Ishikawa (cell line): ENCODE measurements at regions not wholly inside any gene's neighbourhood (a gene's known extent, or its start where the extent isn't known, plus 50 kb on each side); places are given as distances from the start of the nearest gene placed in this dataset.

Experiments used
- CEBPB ChIP-seq: IDR thresholded peaks from 2 replicates; pipeline ENCODE4 v1.6.1; 2012
- CREB1 ChIP-seq: IDR thresholded peaks from 2 replicates; pipeline ENCODE4 v1.6.1; 2012; ENCODE audit warnings: low read depth
- EGR1 ChIP-seq: IDR thresholded peaks from 2 replicates; pipeline ENCODE4 v1.6.1; 2012
- EP300 ChIP-seq: IDR thresholded peaks from 2 replicates; pipeline ENCODE4 v1.6.1; 2012; ENCODE audit warnings: borderline replicate concordance
- FOXM1 ChIP-seq: IDR thresholded peaks from 2 replicates; pipeline ENCODE4 v1.6.1; 2012; ENCODE audit warnings: low read depth, borderline replicate concordance
- NFIC ChIP-seq: IDR thresholded peaks from 2 replicates; pipeline ENCODE4 v1.6.1; 2012
- RAD21 ChIP-seq: IDR thresholded peaks from 2 replicates; pipeline ENCODE4 v1.6.1; 2012; ENCODE audit warnings: low read depth
- TAF1 ChIP-seq: IDR thresholded peaks from 2 replicates; pipeline ENCODE4 v1.6.1; 2012; ENCODE audit warnings: low read depth, mild to moderate bottlenecking
- TCF12 ChIP-seq: IDR thresholded peaks from 2 replicates; pipeline ENCODE4 v1.6.1; 2012; ENCODE audit warnings: low read depth
- TEAD4 ChIP-seq: IDR thresholded peaks from 2 replicates; pipeline ENCODE4 v1.6.1; 2012
- USF1 ChIP-seq: IDR thresholded peaks from 2 replicates; pipeline ENCODE4 v1.6.1; 2012
- YY1 ChIP-seq: IDR thresholded peaks from 2 replicates; pipeline ENCODE4 v1.6.1; 2012; ENCODE audit warnings: low read depth
- ZBTB7A ChIP-seq: IDR thresholded peaks from 2 replicates; pipeline ENCODE4 v1.6.1; 2012; ENCODE audit warnings: low read depth
- TF ChIP-seq, protein P1 (sequence below): IDR thresholded peaks from 2 replicates; pipeline ENCODE4 v1.6.1; 2012
- TF ChIP-seq, protein P2 (sequence below): IDR thresholded peaks from 2 replicates; pipeline ENCODE4 v1.6.1; 2012; ENCODE audit warnings: low read depth, mild to moderate bottlenecking

GRCh38 chr9:73548201-73548600 lies 396.5 kb downstream of the ANXA1 start:
- no peak for TF ChIP-seq FOXM1
- no peak for TF ChIP-seq TAF1

DNA sequence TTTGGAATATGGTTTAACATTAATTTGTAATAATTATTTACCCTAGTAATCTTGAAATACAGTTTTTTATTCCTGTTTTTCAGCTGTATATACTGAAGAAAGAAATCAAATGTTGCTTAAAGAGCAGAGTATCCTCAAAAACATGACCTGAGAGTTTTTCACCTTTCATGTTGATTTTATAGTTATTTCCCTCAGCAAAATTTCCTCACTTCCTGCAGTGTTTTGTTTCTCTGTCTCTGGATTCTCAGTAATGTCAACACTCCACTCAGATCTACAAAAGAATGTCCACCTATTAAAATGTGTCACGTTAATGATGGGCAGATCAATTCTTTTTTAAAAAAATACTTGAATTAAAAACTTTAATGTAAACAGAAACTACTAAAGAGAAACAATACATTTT lies 398.3 kb downstream of the ANXA1 start:
- TF ChIP-seq YY1 (no peak), FOXM1 (no peak), ZBTB7A (no peak), TCF12 (no peak), CREB1 (no peak), USF1 (no peak), CEBPB (no peak)
- TF ChIP-seq, protein P1, sequence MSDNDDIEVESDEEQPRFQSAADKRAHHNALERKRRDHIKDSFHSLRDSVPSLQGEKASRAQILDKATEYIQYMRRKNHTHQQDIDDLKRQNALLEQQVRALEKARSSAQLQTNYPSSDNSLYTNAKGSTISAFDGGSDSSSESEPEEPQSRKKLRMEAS, result no peak

GRCh38 chr9:73553295-73553694 lies 401.6 kb downstream of the ANXA1 start:
- no peak for TF ChIP-seq CEBPB
- no peak for TF ChIP-seq USF1
- no peak for TF ChIP-seq EGR1
- TF ChIP-seq NFIC, result no peak
- no peak for TF ChIP-seq CREB1
- no peak for TF ChIP-seq TEAD4
- TF ChIP-seq EP300, result no peak
- TF ChIP-seq ZBTB7A, result no peak
- TF ChIP-seq, protein P2, sequence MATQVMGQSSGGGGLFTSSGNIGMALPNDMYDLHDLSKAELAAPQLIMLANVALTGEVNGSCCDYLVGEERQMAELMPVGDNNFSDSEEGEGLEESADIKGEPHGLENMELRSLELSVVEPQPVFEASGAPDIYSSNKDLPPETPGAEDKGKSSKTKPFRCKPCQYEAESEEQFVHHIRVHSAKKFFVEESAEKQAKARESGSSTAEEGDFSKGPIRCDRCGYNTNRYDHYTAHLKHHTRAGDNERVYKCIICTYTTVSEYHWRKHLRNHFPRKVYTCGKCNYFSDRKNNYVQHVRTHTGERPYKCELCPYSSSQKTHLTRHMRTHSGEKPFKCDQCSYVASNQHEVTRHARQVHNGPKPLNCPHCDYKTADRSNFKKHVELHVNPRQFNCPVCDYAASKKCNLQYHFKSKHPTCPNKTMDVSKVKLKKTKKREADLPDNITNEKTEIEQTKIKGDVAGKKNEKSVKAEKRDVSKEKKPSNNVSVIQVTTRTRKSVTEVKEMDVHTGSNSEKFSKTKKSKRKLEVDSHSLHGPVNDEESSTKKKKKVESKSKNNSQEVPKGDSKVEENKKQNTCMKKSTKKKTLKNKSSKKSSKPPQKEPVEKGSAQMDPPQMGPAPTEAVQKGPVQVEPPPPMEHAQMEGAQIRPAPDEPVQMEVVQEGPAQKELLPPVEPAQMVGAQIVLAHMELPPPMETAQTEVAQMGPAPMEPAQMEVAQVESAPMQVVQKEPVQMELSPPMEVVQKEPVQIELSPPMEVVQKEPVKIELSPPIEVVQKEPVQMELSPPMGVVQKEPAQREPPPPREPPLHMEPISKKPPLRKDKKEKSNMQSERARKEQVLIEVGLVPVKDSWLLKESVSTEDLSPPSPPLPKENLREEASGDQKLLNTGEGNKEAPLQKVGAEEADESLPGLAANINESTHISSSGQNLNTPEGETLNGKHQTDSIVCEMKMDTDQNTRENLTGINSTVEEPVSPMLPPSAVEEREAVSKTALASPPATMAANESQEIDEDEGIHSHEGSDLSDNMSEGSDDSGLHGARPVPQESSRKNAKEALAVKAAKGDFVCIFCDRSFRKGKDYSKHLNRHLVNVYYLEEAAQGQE, result no peak
- TF ChIP-seq RAD21, result no peak
- no peak for TF ChIP-seq TCF12
- TF ChIP-seq, protein P1, result no peak
- TF ChIP-seq TAF1, result no peak
- no peak for TF ChIP-seq YY1
- TF ChIP-seq FOXM1, result no peak

DNA sequence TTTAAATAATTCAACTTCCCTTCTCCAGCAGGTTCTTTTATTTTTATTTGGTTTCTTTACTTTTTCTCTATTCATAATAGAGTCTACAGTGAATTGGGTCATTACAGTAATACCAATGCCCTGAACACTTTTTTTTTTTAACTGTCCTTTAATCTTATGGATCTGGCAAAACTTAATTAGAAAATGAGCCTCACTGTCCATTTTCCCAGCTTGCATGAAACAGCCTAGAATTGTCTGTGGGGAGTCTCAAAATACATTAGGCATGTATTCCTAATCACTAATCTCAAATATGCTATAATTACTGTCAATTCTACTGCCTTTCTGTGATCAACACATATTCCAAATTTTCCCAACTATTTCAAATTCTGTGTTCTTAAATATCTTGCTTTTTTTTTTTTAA lies 406.8 kb downstream of the ANXA1 start:
- TF ChIP-seq, protein P1, result no peak
- TF ChIP-seq CREB1 (no peak), NFIC (no peak), YY1 (no peak), EGR1 (no peak), ZBTB7A (no peak), TAF1 (no peak), TCF12 (no peak)
- TF ChIP-seq, protein P2, result no peak

GRCh38 chr9:73565026-73565425 lies 413.4 kb downstream of the ANXA1 start:
- TF ChIP-seq YY1 (no peak), EGR1 (no peak), TEAD4 (no peak), RAD21 (no peak), USF1 (no peak), FOXM1 (no peak), CREB1 (no peak), ZBTB7A (no peak), TAF1 (no peak), CEBPB (no peak), NFIC (no peak)
- TF ChIP-seq, protein P1, result no peak
- TF ChIP-seq, protein P2, result no peak
